Naive B cell (primary cell): ENCODE measurements at regions not wholly inside any gene's neighbourhood (a gene's known extent, or its start where the extent isn't known, plus 50 kb on each side); places are given as distances from the start of the nearest gene placed in this dataset.
"Not testable (repeated sequence)": the region's sequence is repeated elsewhere in the genome, so short reads cannot be mapped to it uniquely, and the experiment has no call there.

Source experiments
- ATAC-seq, 2 donors: fragments of 150-1000 bp; cut with Tn5 transposase; 2 replicates each; pipeline ENCODE4 v1.10.0; 2021; ENCODE audit warnings: low read depth in 2 of 2, mild to moderate bottlenecking in 2 of 2, moderate library complexity in 2 of 2
- DNase-seq: peaks from one replicate; pipeline ENCODE4 v3.0.0; 2022
- H3K27ac Mint-ChIP-seq, 6 donors: one replicate each; pipeline ENCODE4 v1.8.0; 2020 to 2022; ENCODE audit warnings: mild to moderate bottlenecking in 6 of 6, mixed read lengths in 6 of 6, moderate library complexity in 5 of 6, inconsistent platforms in 2 of 6
- H3K27me3 Mint-ChIP-seq, 3 donors: one replicate each; pipeline ENCODE4 v1.8.0; 2021 to 2022; ENCODE audit warnings: mixed read lengths in 3 of 3, mild to moderate bottlenecking in 1 of 3
- H3K36me3 Mint-ChIP-seq, 2 donors: one replicate each; pipeline ENCODE4 v1.8.0; 2020 to 2022; ENCODE audit warnings: mixed read lengths in 2 of 2, inconsistent platforms in 1 of 2, mild to moderate bottlenecking in 1 of 2
- H3K4me1 Mint-ChIP-seq, 3 donors: one replicate each; pipeline ENCODE4 v1.8.0; 2020 to 2022; ENCODE audit warnings: mixed read lengths in 3 of 3, inconsistent platforms in 1 of 3, mild to moderate bottlenecking in 1 of 3, moderate library complexity in 1 of 3
- H3K4me3 Mint-ChIP-seq, 8 donors: one replicate each; pipeline ENCODE4 v1.8.0; 2020 to 2022; ENCODE audit warnings: mild to moderate bottlenecking in 8 of 8, mixed read lengths in 8 of 8, moderate library complexity in 8 of 8, inconsistent platforms in 2 of 8
- H3K9me3 Mint-ChIP-seq, 7 donors: one replicate each; pipeline ENCODE4 v1.8.0; 2020 to 2022; ENCODE audit warnings: mixed read lengths in 7 of 7, mild to moderate bottlenecking in 5 of 7, inconsistent platforms in 2 of 7, moderate library complexity in 1 of 7

- no peak overlapping the region for H3K4me3 Mint-ChIP-seq
- no peaks in the 10 kb centered on the region for H3K4me1 Mint-ChIP-seq
- no peaks in the 10 kb centered on the region for H3K36me3 Mint-ChIP-seq
These were observed 127.9 kb upstream of the TOP1 start for GRCh38 chr20:40900666-40901215.

DNA sequence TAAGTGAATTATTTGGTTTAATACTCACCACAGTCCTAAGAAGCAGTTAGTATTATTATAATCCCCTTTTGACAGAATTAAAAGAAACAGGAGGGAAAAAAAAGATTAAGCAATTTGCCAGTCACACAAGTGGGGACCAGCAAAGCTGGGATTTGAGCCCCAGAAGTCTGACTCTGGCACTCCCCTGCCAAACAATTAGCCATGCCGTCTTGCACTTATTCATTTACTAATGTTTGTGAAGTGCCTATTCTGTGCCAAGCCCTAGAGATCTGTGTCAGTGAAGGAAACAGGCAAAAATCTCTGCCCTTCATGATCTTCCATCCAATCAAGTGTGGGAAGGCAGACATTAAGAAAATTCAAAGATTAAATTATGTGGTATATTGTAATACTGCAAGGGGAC lies 126.0 kb upstream of the TOP1 start:
- ATAC-seq (no peak), DNase-seq (no peak)
- Mint-ChIP-seq H3K9me3 (peaks cover 0 to 17% (median 4%) of the 10 kb centered on the region in 7 donors), H3K27me3 (peaks cover 0 to 8% (median 0%) of the 10 kb centered on the region in 3 donors), H3K4me3 (no peak overlapping the region), H3K4me1 (no peaks in the 10 kb centered on the region), H3K27ac (no peak overlapping the region), H3K36me3 (no peaks in the 10 kb centered on the region)

More at GRCh38 chr20:40900666-40901215, 127.9 kb upstream of the TOP1 start:
- H3K27me3 Mint-ChIP-seq, result peaks cover 0 to 9% (median 4%) of the 10 kb centered on the region in 3 donors
- ATAC-seq (no peak), DNase-seq (no peak)
- H3K9me3 Mint-ChIP-seq, result peaks cover 0 to 6% (median 2%) of the 10 kb centered on the region in 7 donors
- H3K27ac Mint-ChIP-seq, result peak overlapping the region in 1 of 6 donors; percentile 62

- Mint-ChIP-seq H3K36me3 (no peaks in the 10 kb centered on the region), H3K27ac (peak overlapping the region in 2 of 6 donors; percentile 5 to 60), H3K4me1 (no peaks in the 10 kb centered on the region), H3K4me3 (no peak overlapping the region), H3K9me3 (peaks cover 0 to 22% (median 7%) of the 10 kb centered on the region in 7 donors), H3K27me3 (peaks cover 0 to 4% (median 0%) of the 10 kb centered on the region in 3 donors)
- ATAC-seq (no peak), DNase-seq (no peak)
These were observed 120.3 kb upstream of the TOP1 start for GRCh38 chr20:40908309-40908708.

- Mint-ChIP-seq H3K9me3 (peaks cover 0 to 22% (median 7%) of the 10 kb centered on the region in 7 donors), H3K27ac (peak overlapping the region in 1 of 6 donors; percentile 24)
- ATAC-seq, H3K36me3 Mint-ChIP-seq, DNase-seq, H3K27me3 Mint-ChIP-seq, H3K4me3 Mint-ChIP-seq, H3K4me1 Mint-ChIP-seq: not testable (repeated sequence)
These were observed 119.1 kb upstream of the TOP1 start for GRCh38 chr20:40909489-40909888.

- not testable (repeated sequence) for H3K4me1 Mint-ChIP-seq, H3K27ac Mint-ChIP-seq, H3K27me3 Mint-ChIP-seq, DNase-seq, ATAC-seq, H3K4me3 Mint-ChIP-seq, H3K36me3 Mint-ChIP-seq
- H3K9me3 Mint-ChIP-seq, result peaks cover 0 to 22% (median 6%) of the 10 kb centered on the region in 7 donors
These were observed 118.2 kb upstream of the TOP1 start for GRCh38 chr20:40910436-40910835.

- DNase-seq, H3K36me3 Mint-ChIP-seq, H3K4me1 Mint-ChIP-seq, ATAC-seq, H3K27ac Mint-ChIP-seq, H3K4me3 Mint-ChIP-seq, H3K27me3 Mint-ChIP-seq: not testable (repeated sequence)
- H3K9me3 Mint-ChIP-seq, result peaks cover 0 to 15% (median 3%) of the 10 kb centered on the region in 7 donors
These were observed 117.5 kb upstream of the TOP1 start for GRCh38 chr20:40911152-40911551.

- Mint-ChIP-seq H3K36me3 (peaks cover 0 to 8% of the 10 kb centered on the region in 2 donors), H3K27me3 (peaks cover 0 to 5% (median 0%) of the 10 kb centered on the region in 3 donors), H3K4me3 (peak overlapping the region in 1 of 8 donors; percentile 3), H3K9me3 (peaks cover 0 to 11% (median 2%) of the 10 kb centered on the region in 7 donors), H3K4me1 (no peaks in the 10 kb centered on the region), H3K27ac (no peak overlapping the region)
- ATAC-seq (no peak), DNase-seq (no peak)
These were observed 115.1 kb upstream of the TOP1 start for GRCh38 chr20:40913224-40914185.

GRCh38 chr20:40915756-40916155 lies 112.9 kb upstream of the TOP1 start:
- H3K27me3 Mint-ChIP-seq, result peaks cover 0 to 5% (median 0%) of the 10 kb centered on the region in 3 donors
- no peak for ATAC-seq
- H3K4me3 Mint-ChIP-seq, result no peak overlapping the region
- H3K9me3 Mint-ChIP-seq, result peaks cover 0 to 11% (median 2%) of the 10 kb centered on the region in 7 donors
- peaks cover 0 to 8% of the 10 kb centered on the region in 2 donors for H3K36me3 Mint-ChIP-seq
- no peaks in the 10 kb centered on the region for H3K4me1 Mint-ChIP-seq
- no peak for DNase-seq
- H3K27ac Mint-ChIP-seq, result no peak overlapping the region

DNA sequence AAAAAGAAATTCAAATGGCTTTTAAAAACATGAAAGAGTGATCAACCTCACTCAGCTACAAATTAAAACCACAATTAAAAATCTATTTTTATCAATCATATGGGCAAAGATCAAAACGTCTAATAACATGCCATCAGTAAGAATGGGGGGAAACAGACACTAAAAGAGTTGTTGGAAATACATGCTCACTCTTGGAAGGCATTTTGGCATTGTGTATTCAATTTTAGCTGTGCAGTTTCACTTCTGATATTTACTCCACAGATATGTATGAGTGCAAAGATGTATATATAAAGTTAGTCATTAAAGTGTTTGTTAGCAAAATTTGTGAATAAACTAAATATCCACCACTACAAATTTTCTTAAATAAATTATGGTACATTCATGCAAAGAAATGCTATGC lies 112.3 kb upstream of the TOP1 start:
- peaks cover 0 to 5% (median 0%) of the 10 kb centered on the region in 3 donors for H3K27me3 Mint-ChIP-seq
- no peak for ATAC-seq
- peaks cover 0 to 8% of the 10 kb centered on the region in 2 donors for H3K36me3 Mint-ChIP-seq
- no peak for DNase-seq
- H3K27ac Mint-ChIP-seq, result no peak overlapping the region
- no peaks in the 10 kb centered on the region for H3K4me1 Mint-ChIP-seq
- no peak overlapping the region for H3K4me3 Mint-ChIP-seq
- peaks cover 0 to 11% (median 2%) of the 10 kb centered on the region in 7 donors for H3K9me3 Mint-ChIP-seq

DNA sequence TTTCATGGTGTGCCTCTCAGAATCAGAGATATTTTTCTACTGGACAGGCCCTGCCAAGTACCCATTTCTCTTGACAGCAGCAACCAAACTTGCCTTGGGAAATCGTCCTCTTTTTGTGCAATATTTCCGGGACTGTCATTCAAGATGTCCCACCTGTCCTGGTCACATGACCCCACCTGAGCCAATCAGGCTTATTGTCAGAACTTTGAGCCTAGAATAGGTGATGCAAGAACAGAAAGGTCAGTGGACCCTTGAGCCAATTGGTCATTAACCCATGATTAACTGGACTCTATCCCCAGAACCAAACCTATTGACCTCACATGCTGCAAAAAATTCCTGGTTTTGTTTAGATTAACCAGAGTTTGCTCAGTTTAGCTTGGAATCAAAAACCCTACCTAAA lies 108.3 kb upstream of the TOP1 start:
- DNase-seq (no peak), ATAC-seq (no peak)
- H3K27ac Mint-ChIP-seq, result no peak overlapping the region
- peaks cover 0 to 6% (median 0%) of the 10 kb centered on the region in 7 donors for H3K9me3 Mint-ChIP-seq
- H3K4me1 Mint-ChIP-seq, result no peaks in the 10 kb centered on the region
- H3K36me3 Mint-ChIP-seq, result peaks cover 0 to 8% of the 10 kb centered on the region in 2 donors
- H3K27me3 Mint-ChIP-seq, result peaks cover 0 to 5% (median 0%) of the 10 kb centered on the region in 3 donors
- H3K4me3 Mint-ChIP-seq, result no peak overlapping the region

DNA sequence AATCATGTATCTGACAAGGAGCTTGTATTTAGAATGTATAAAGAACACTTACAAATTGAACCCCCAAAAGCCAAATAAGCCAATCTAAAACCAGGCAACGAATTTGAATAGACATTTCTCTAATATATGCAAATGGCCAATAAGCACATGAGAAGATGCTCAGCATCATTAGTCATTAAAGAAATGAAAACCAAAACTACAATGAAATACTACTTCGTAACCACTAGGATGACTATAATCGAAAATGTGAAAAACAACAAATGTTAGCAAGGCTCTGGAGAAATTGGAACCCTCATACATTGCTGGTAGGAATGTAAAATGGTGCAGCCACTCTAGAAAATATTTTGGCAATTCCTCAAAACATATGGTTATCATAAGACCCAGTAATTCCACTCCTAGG lies 105.8 kb upstream of the TOP1 start:
- Mint-ChIP-seq H3K27me3 (no peaks in the 10 kb centered on the region), H3K27ac (no peak overlapping the region), H3K36me3 (no peaks in the 10 kb centered on the region), H3K4me1 (peaks cover 5 to 9% (median 8%) of the 10 kb centered on the region in 3 donors), H3K4me3 (no peak overlapping the region), H3K9me3 (no peaks in the 10 kb centered on the region)
- DNase-seq (no peak), ATAC-seq (no peak)

DNA sequence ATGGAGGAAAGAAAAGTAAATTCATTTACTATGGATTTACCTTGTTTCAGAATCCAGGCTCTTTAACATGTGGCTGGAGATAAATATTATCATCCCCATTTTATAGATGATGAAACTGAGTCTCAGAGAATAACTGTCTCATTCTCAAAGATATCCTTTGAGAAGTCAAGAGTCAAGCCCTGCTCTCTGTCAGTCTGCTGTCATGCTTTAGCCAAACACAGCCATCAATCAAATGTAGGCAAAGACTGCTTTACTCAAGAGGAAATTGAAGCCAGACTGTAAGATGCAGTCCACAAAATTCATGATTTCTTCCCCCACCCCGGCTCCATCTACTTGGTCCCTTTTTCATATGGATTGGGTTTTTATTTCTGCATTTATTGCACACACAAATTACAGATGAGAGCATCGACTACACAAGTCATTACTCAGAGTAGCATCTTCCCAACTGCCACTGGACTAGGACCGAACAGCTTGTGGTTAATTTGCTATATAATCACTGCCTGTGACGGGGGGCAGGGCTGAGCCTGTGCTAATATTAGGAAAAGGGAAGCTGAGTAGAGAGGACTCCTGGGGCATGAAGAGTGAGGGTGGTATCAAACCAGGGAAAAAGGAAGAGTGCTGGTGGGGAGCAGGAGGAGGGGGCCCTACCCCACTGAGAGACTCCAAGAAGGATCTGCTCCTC lies 102.7 kb upstream of the TOP1 start:
- no peaks in the 10 kb centered on the region for H3K36me3 Mint-ChIP-seq
- ATAC-seq, result peak in 1 of 2 donors; percentile 30
- H3K27me3 Mint-ChIP-seq, result no peaks in the 10 kb centered on the region
- peaks cover 5 to 14% (median 11%) of the 10 kb centered on the region in 3 donors for H3K4me1 Mint-ChIP-seq
- no peak overlapping the region for H3K27ac Mint-ChIP-seq
- H3K9me3 Mint-ChIP-seq, result peaks cover 0 to 5% (median 0%) of the 10 kb centered on the region in 7 donors
- no peak for DNase-seq
- H3K4me3 Mint-ChIP-seq, result no peak overlapping the region

DNA sequence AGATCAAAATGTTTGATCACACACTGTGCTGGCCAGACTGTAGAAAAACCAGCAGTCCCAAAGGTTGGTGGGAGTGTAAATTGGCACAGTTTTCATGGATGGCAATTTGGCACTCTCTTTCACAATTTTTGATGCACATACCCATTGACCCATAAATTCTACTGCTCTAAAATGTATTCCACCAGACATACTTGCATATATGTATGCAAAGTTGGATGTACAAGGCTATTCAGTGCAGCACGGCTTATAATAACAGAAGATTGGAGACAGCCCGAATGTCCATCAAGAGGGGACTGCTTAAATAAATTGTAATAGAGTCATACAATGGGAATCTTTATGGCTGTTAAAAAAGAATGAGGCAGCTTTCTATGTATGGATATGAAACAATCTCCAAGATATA lies 101.7 kb upstream of the TOP1 start:
- DNase-seq (no peak), ATAC-seq (no peak)
- H3K27me3 Mint-ChIP-seq, result no peaks in the 10 kb centered on the region
- H3K4me3 Mint-ChIP-seq, result no peak overlapping the region
- no peaks in the 10 kb centered on the region for H3K36me3 Mint-ChIP-seq
- peaks cover 0 to 5% (median 0%) of the 10 kb centered on the region in 7 donors for H3K9me3 Mint-ChIP-seq
- peaks cover 5 to 14% (median 11%) of the 10 kb centered on the region in 3 donors for H3K4me1 Mint-ChIP-seq
- no peak overlapping the region for H3K27ac Mint-ChIP-seq
